RPMI7951 (cell line): ENCODE measurements at regions not wholly inside any gene's neighbourhood (a gene's known extent, or its start where the extent isn't known, plus 50 kb on each side); places are given as distances from the start of the nearest gene placed in this dataset.
"Not testable (repeated sequence)": the region's sequence is repeated elsewhere in the genome, so short reads cannot be mapped to it uniquely, and the experiment has no call there.

Experiments
- DNase-seq: peaks from one replicate; pipeline ENCODE4 v3.0.0-alpha.2; 2012; ENCODE audit warnings: low read depth

DNA sequence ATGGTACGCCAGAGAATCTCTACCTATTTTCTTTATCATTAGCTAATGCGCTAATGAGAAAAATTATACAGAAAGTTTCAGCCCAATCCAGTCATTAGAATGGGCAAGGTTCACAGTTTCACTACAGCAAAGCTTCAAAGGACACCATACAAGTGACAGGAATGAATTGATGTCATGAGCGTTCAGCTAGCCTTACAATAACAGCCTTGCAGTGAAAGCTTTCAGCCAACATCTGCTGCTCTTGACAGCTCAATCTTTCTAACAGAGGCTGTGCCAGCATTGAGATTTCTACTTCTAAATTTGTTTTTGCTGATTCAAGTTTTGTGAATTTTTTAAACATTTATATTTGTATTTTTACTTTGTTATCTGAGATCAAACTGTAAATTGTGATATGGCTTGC is 302.4 kb upstream of the FAM174A start:
- DNase-seq: no peak

DNA sequence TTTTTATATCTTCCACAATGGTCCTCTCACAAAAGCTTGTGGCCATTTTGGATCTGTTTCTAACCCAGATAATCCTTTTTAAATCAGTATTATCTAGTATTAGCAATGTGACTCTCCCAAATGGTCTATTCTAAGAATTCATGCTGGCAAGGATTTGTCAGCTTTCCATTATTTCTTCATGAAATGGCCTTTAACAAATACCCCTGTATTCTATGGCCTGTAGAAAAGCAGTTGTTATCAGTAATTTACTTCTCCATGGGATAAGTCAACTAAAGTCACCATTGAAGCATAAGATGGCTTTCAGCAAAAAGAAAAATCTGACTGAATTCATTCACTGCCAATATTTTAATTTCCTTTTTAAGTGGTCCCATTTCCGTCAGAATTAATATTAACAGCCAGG is 346.4 kb upstream of the FAM174A start:
- no peak for DNase-seq

DNA sequence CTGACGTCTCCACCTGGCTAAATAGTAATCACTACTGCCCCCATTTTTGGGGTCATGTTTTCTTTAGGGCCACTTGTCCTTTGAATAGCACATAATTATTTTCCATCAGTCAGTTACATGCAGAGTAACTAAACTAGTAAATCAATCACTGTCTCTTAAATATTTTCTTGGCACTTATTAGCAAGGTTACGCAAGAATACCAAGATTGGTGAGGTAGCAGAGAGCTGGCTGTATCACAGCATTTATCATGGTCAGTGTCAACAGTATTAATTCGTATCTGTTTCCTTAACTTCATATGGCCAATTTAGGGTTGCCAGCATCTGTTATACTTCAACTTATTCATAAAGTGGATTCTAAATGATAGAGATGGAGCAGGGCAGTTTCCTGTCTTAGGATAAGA is 346.8 kb upstream of the FAM174A start:
- DNase-seq: no peak

DNA sequence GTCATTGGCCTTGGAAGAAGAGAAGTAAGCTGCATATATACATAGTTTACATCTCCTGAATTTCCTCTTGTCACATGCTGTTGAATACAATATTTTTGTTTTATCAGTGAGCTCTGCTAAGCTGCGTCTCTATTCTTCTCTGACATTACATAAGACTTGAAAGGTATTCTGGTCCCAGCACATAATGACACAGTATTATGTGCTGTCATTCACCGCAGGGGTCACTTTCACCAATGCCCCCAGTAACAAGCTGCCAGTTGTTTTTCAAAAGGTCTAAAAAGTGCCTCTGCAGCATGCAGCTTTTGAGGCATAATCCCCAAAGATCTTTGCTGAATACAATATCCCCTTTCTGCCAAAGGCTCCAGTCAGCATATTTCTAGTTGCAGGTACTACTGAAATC is 349.0 kb upstream of the FAM174A start:
- DNase-seq: no peak

DNA sequence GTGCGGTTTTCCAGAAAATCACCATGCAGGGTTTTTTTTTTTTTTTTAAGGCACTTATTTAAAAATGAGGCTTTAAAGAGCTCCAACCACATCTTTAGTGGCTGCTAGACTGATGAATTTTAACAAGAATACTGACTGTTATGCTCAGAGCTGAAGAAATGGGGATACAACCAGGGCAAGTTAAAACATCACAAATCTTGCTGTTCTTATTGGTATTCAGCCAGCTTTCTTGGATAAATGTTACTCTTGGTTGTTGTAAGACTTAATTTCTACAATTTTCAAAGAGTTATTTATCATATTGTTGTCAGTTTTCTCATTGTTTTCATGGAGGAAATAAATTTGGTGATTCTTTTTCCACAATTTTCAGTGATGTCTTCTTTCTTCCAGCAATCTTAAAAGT is 352.8 kb upstream of the FAM174A start:
- no peak for DNase-seq

DNA sequence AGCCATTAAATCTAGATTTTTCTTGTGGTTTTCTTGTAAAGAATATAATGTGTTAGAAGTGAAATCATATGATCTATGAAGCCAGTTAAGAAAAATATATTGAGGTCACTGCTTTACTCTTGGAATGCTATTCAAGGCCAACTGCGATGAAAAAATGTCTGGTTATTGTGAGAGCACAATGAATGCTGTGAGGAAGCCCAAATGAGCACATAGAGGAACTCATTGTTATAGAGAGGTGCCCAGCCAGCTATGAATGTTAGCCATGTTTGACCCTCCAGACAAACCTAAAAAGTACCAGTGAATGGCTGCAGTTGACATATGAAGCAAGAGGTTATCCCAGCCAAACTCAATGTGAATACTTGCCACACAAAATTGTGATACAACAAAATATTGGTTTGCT is 359.8 kb upstream of the FAM174A start:
- no peak for DNase-seq

DNA sequence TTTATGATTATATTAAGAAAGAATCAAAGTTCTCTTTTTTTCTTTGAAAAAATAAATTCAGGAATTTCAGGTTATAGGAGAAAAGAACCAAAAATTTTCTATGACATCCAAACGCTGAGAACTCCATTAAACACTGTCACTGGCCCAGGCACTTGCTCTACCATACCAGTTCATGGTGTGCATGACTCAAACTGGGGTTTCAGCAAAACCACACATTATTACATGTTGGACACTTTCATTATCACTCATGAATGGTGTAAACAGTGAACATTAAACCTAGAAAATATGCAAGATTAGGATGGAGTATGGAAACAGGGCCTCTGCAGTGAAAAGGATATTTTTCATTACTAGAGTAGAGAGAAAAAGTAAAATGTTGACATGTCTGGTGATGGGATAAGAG is 369.9 kb upstream of the FAM174A start:
- no peak for DNase-seq

DNA sequence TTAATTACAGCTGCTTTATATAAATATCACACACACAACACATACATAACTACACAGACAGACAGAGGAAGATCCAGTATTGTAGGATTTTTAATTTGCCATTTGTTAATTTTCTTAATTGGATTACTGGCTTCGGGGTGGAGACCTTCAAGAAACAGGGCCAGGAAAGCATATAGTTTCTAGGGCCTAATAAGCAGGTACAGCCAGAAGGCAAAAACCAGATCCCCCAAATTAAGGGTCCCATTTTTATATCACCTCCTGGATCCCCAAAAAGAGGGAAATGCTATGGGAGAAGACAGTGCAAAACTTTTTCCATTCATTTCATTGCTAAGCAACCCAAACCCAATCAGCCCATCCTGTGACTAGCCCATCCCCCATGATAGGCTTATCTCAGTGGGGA is 373.3 kb upstream of the FAM174A start:
- DNase-seq: no peak

DNA sequence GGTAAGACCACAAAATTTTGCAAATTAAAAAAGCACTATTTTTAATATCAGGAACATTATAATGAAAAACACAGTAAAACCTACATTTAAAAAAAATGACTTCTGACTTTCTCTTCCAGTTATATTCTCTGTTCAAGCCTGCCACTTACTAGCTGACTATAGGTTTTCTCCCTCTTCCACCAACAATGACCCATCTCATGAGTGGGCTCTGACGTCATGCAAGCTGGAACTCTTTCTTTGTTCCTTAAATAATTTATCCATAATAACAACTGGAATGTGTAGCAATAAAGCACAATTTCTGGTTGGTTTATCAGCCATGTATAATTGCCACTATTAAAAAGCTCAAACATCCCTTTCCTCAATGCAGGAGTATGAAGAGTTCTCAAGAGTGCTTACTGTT is 378.1 kb upstream of the FAM174A start:
- no peak for DNase-seq

DNA sequence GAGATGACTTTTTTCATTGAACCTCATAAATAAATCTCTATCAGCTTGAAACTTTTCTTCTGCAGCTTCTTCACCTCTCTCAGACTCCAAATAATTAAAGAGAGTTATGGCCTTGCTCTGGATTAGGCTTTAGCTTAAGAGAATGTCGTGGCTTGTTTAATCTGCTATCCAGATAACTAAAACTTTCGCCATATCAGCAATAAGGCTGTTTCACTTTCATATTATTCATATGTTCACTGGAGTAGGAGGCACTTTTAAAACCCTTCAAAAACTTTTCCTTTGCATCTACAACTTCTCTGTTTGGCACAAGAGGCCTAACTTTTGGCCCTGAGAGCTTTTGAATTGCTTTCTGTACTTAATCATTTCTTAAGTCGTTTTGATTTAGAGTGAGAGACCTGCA is 386.9 kb upstream of the FAM174A start:
- DNase-seq: no peak

DNA sequence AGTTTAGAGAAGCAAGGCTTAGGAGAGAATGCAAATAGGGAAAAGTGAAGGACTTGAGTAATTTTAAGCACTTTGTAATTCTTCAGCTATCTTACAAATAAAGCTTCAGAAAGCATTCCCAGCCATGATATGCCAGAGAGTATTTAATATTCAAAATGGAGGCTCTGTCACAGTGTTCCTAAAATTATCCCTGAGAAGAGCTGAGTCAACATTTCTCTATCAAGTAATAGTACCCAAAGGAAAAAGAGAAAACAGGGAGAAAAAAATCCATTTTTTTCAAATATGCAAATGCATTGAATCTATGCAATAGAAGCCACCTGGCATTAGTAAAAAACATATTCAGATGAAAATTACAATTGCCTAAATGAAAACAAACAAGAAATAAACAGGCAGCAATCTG is 392.6 kb upstream of the FAM174A start:
- no peak for DNase-seq

DNA sequence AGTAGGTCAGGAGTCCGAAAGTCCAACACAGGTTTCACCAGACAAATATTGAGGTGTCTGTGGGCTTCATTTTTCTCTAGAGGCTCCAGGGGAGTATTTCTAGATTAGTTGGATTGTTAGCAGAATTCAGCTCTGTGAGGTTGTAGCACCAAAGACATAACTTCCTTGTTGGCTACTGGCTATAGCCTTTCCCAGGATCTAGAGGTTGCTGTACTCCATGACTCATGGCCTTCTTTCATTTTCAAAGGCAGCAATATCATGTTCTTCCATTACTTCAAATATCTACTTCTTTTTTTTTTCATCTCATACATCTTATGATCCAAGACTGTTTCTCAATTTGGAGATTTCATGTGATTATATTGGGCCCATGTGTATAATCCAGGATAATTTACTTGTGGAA is 404.0 kb upstream of the FAM174A start:
- no peak for DNase-seq

DNA sequence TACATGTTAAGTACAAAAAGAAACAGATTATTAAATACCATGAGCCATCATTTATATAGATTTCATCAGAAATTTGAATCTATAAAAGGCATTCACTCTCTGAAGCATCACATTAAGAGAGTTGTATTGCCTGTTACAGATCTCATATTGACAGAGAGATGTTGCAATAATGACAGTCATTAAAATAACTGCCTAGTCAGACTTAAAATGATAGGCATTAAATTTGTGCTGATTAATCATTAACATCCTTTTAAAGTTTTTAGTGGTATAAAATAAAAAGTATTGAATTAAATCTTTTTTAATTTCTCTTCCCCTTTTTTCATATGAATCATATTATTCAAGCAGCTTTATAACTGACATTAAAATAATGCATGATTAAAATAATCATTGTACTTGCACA is 404.9 kb upstream of the FAM174A start:
- no peak for DNase-seq

DNA sequence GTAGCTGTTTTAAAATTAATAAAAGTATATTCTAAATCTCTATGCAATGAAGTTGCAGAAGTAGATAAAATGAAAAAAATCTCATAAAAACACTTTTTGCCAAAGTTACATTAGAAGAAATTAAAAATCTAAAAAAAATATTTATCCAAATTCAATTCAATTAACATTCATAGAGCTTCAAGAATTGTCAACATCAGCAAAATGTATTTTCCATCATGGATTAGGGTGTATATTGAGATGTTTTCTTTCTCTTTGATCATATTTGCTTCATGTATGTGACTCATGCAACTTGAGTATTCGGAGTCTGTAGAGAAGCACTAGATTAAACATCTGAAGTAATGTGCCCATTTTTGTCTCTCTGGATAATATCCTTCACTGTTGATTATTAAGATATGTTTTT is 415.3 kb upstream of the FAM174A start:
- DNase-seq: no peak

DNA sequence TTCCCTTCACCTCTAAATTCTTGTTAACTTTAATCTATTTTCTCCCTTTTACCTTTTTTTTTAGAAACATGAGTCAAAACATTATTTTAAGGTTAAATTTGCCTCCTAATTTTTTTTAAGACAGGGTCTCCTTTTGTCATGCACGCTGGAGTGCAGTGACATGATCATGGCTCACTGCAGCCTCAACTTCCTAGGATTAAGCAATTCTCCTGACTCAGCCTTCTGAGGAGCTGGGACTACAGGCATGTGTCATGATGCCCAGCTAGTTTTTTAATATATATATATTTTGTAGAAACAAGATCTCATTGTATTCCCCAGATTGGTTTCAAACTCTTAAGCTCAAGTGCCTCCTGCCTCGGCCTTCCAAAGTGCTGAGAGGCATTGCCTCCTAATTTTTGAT is 424.7 kb upstream of the FAM174A start:
- no peak for DNase-seq

DNA sequence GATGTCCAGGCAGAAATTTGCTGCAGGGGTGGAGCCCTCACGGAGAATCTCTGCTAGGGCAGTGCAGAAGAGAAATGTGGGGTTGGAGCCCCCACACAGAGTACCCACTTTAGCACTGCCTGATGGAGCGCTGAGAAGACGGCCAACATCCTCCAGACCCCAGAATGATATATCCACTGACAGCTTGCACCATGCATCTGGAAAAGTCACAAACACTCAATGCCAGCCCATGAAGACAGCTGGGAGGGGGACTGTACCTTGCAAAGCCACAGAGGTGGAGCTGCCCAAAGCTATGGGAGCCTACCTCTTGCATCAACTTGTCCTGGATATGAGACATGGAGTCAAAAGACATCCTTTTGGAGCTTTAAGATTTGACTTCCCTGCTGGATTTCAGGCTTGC is 426.3 kb upstream of the FAM174A start:
- no peak for DNase-seq

DNA sequence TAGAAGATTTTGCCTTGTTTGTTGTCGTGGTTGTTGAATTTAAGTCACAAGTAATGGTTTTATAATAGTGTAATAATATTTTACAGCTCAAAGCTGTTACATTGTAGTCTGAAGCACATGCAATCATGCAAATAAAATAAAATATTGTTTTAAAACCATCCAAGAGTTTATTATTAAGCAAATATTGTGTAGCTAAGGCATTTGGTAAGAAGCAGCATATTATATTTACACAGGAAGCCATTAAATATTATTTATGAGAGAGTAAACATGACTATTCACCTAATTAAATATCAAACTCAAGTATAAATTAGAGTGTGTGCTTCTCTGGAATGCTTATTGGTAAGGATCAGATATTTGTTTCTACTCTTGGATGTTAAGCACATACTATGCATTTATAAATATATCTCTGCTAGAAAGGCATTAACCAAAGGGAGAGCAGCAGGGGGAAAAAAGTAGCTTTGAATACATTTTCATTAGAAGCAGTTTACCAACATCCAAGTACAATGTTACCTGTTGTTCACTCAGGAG is 431.5 kb upstream of the FAM174A start:
- DNase-seq: not testable (repeated sequence)

DNA sequence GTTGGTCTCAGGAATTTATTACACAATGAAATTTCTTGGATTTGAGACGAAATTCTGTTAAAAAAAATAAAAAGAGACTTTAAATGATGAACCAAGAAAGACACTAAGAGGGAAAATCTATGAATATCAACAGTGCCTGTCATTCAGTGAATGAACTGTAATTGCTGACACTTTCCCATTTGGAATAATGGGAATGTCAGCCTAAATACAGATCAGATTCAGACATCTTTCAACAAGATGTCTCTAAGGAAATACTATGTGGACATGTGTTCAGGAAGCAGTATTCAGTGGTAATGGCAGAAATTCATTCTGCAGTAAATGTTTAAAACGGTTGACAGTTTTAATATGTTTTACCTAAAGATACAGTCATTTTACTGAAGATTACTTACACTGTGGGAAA is 433.7 kb upstream of the FAM174A start:
- DNase-seq: not testable (repeated sequence)

DNA sequence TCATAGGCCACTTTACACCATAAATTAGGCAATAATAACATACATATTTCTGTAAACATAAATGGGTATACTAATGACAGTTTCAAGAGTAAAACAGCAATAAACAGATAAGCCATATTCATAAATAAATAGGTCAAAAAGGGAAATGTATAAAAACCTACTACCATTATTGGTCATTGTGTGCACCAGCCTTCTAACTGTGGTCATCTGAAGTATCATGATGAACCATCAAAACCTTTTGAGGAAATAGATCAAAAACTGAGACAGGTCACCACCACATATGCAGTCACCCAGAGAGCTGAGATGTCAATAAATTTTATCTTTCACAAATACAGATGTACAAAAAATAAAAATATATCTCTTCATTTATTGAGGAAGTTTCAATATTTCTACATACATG is 438.8 kb upstream of the FAM174A start:
- DNase-seq: not testable (repeated sequence)

DNA sequence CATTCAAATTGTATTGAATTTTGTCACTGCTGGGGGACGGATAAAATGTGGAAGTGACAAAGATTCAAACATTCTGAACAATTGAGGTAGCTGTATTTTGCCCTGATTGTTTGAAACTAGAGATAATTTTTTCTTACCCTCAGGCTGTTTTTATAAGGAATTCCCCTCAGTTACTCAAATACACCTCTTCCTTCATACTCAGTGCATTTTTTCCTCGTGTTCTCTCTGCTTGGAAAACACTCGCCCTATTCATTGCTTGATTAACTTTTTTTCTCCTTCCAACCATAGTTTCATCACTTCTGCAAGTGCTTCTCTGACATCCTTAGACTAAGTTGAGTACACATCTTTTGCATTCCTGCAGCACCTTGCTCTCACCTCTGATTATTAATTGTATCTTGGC is 454.5 kb upstream of the FAM174A start:
- not testable (repeated sequence) for DNase-seq

DNA sequence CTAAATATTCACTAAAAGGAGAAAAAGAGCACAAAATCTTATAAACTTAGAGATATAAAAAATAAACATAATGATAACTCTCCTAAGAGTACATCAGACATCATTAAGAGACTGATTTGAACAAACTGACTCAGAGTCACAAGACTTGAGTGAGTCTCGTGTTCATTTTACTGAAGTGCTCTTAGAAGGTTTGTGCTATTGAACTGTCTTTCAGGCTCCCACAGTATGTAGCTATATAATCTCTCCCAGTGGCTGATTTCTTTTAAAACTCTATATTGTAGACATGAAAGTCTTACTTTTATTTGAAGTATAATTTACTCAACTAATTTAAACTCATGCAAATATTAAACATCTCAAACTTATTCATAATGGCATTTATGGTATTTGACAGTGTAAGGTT is 456.0 kb upstream of the FAM174A start:
- not testable (repeated sequence) for DNase-seq

DNA sequence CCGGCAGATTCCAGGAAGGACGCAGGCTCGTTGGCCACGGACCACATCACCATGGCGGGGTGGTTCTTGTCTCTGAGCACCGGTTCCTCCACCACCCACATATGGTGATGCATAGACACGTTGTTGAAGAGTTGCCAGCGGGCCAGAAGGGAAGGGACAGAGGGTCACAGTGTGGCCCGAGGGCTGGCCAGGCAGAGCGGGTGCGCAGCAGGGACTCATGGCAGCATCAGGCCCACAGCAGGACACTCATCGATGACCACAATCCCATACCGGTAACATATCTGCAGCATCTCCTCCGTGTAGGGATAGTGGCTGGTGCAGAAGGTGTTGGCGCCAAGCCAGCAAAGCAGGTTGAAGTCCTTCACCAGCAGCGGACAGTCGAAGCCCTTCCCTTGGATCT is 469.2 kb upstream of the FAM174A start:
- not testable (repeated sequence) for DNase-seq

DNA sequence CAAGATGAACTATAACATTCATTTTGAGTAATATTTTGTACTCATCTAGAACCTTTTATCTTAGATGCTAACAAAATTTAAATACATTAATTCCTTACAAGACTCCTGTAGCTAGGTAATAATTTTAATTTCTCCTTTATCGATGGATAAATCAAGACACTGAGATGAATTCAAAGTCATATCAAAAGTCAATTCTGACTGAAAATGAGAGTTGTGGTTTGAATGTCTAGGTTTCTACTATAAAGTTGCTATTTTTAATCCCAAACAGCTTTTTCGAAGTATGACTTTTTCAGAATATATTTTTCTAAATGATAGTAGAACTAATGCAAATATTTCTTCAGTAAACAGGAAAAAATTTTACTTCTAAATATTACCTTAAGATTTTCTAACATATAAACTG is 491.7 kb upstream of the FAM174A start:
- DNase-seq: no peak

DNA sequence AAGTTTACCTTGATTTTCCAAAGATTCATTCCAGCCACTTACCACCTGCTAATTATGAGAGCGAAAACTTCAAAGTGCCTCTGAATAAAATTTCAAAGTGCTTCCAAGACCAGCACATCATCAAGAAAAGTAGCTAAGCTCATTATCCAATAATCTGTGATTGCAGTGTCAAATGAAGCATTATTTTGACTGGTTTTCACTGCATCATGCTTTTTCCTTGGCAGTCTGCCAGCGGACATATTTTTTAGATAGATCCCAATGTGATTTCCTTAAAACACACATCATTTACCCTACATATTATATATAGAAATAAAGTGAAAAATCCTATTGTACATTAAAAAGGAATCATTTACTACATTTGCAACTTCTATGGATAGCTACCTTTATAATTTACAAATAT is 508.6 kb upstream of the FAM174A start:
- no peak for DNase-seq

DNA sequence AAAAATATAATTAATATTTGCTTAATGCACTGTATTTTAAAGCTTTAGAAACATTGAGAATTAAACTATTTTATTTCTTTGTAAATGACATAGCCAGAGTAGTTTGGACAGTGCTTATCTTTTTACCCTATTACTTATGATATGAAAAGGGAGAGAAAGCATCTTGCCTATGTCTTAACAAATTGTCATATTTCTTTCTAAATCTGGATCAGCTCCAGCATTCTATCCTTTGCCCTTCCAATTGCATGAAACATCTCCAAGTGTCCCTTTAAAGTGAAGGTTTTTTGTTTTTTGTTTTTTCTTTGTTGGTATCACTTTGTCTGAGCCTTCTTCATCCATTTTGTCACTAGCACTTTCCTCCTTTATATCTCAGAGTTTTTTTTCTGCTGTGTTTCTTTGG is 511.6 kb upstream of the FAM174A start:
- no peak for DNase-seq
